ENCODE measurements at regions not wholly inside any gene's neighbourhood (a gene's known extent, or its start where the extent isn't known, plus 50 kb on each side); places are given as distances from the start of the nearest gene placed in this dataset.

DNA sequence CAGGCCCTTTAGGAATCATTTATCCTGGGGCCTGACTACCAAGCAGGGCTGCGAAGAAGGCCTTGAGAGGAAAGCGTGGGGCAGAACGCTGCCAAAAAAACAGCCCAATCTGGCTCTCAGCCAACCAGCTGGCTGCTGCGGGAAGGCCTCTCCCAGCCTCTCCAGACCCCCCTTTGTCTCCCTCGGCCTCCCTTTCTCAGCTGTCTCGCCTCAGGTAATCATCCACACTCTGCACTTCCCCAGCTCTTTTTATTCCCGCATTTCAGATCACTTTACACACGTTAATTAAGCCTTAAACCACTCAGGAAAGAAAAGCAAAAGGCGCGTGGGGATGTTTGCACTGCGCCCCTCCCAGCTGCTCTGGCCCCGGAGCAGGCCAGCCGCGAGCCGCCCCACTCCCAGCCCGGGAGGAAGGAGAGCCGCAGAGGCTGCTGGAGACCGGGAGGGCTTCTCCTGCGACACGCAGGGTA lies 208.2 kb upstream of the FOXN3 start:
- TF ChIP-seq POLR2AphosphoS5 (IDR thresholded peaks at IDR 0.05; ENCODE audit: low read depth, low read length) (no peak), TAF1 (IDR thresholded peaks at IDR 0.05; ENCODE audit: borderline replicate concordance, insufficient read depth, low read length) (no peak), SIN3A (IDR thresholded peaks at IDR 0.05; ENCODE audit: borderline replicate concordance, insufficient read depth, low read length) (no peak), FOXP2 (optimal IDR thresholded peaks at IDR 0.05; ENCODE audit: borderline replicate concordance, extremely low read depth, extremely low read length, insufficient read depth) (no peak)
- TF ChIP-seq, protein P1, sequence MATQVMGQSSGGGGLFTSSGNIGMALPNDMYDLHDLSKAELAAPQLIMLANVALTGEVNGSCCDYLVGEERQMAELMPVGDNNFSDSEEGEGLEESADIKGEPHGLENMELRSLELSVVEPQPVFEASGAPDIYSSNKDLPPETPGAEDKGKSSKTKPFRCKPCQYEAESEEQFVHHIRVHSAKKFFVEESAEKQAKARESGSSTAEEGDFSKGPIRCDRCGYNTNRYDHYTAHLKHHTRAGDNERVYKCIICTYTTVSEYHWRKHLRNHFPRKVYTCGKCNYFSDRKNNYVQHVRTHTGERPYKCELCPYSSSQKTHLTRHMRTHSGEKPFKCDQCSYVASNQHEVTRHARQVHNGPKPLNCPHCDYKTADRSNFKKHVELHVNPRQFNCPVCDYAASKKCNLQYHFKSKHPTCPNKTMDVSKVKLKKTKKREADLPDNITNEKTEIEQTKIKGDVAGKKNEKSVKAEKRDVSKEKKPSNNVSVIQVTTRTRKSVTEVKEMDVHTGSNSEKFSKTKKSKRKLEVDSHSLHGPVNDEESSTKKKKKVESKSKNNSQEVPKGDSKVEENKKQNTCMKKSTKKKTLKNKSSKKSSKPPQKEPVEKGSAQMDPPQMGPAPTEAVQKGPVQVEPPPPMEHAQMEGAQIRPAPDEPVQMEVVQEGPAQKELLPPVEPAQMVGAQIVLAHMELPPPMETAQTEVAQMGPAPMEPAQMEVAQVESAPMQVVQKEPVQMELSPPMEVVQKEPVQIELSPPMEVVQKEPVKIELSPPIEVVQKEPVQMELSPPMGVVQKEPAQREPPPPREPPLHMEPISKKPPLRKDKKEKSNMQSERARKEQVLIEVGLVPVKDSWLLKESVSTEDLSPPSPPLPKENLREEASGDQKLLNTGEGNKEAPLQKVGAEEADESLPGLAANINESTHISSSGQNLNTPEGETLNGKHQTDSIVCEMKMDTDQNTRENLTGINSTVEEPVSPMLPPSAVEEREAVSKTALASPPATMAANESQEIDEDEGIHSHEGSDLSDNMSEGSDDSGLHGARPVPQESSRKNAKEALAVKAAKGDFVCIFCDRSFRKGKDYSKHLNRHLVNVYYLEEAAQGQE (IDR thresholded peaks at IDR 0.05; ENCODE audit: insufficient read depth in 1 of 2, low read depth in 2 of 2, low read length in 2 of 2): no peak
